ENCODE measurements at regions not wholly inside any gene's neighbourhood (a gene's known extent, or its start where the extent isn't known, plus 50 kb on each side); places are given as distances from the start of the nearest gene placed in this dataset.

DNA sequence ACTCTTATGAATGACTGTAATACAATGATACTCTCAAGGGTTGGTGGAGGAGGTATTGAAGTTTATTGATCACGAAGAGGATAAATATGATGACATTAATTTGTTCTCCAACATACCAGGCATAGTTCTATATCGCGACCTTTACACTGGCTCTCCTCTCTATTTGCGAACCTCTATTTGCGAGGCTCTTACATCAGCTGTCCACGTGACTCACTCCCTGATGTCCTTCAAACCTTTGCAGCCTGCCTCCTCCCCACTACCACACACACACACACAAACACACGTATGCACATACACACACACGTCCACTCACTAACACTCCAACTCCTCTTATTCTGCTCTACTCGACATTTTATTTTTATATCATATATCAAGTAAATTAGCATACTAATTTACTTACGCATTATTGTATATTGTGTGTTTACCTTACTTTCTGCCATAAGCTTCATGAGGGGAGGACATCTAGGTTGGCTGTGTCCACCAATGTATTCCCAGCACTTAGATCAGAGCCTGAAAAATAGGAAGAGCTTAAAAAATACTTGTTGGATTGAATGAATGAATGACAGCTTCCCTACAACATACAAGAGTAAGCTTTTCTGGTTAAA lies 53.3 kb upstream of the TNFRSF21 start:
- TF ChIP-seq TAF1 (IDR thresholded peaks at IDR 0.05; ENCODE audit: low read depth) (no peak), EGR1 (IDR thresholded peaks at IDR 0.05) (no peak), MAX (IDR thresholded peaks at IDR 0.05) (no peak), EP300 (IDR thresholded peaks at IDR 0.05; ENCODE audit: borderline replicate concordance) (no peak), CEBPB (IDR thresholded peaks at IDR 0.05) (no peak), FOXM1 (IDR thresholded peaks at IDR 0.05; ENCODE audit: borderline replicate concordance, low read depth) (no peak), CREB1 (IDR thresholded peaks at IDR 0.05; ENCODE audit: low read depth) (no peak), ZBTB7A (IDR thresholded peaks at IDR 0.05; ENCODE audit: low read depth) (no peak), TEAD4 (IDR thresholded peaks at IDR 0.05) (no peak), RAD21 (IDR thresholded peaks at IDR 0.05; ENCODE audit: low read depth) (no peak), YY1 (IDR thresholded peaks at IDR 0.05; ENCODE audit: low read depth) (no peak), USF1 (IDR thresholded peaks at IDR 0.05) (no peak), NFIC (IDR thresholded peaks at IDR 0.05) (no peak)
- TF ChIP-seq, protein P1, sequence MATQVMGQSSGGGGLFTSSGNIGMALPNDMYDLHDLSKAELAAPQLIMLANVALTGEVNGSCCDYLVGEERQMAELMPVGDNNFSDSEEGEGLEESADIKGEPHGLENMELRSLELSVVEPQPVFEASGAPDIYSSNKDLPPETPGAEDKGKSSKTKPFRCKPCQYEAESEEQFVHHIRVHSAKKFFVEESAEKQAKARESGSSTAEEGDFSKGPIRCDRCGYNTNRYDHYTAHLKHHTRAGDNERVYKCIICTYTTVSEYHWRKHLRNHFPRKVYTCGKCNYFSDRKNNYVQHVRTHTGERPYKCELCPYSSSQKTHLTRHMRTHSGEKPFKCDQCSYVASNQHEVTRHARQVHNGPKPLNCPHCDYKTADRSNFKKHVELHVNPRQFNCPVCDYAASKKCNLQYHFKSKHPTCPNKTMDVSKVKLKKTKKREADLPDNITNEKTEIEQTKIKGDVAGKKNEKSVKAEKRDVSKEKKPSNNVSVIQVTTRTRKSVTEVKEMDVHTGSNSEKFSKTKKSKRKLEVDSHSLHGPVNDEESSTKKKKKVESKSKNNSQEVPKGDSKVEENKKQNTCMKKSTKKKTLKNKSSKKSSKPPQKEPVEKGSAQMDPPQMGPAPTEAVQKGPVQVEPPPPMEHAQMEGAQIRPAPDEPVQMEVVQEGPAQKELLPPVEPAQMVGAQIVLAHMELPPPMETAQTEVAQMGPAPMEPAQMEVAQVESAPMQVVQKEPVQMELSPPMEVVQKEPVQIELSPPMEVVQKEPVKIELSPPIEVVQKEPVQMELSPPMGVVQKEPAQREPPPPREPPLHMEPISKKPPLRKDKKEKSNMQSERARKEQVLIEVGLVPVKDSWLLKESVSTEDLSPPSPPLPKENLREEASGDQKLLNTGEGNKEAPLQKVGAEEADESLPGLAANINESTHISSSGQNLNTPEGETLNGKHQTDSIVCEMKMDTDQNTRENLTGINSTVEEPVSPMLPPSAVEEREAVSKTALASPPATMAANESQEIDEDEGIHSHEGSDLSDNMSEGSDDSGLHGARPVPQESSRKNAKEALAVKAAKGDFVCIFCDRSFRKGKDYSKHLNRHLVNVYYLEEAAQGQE (IDR thresholded peaks at IDR 0.05; ENCODE audit: low read depth): no peak
